Fibroblast of lung (primary cell): ENCODE measurements at regions not wholly inside any gene's neighbourhood (a gene's known extent, or its start where the extent isn't known, plus 50 kb on each side); places are given as distances from the start of the nearest gene placed in this dataset.
A peak's percentile ranks its signal among the peaks of the same experiment; 100 is the strongest.

ENCODE experiments used
- DNase-seq, 2 donors: peaks; one replicate each; pipeline versions ENCODE4 v3.0.0 to v3.0.0-alpha.2; 2010; ENCODE audit warnings: low read depth in 2 of 2
- H2AFZ ChIP-seq: 2 replicates; pipeline ENCODE4 v1.5.1; 2012; ENCODE audit warnings: low read length, control low read depth, inconsistent platforms
- H3K27ac ChIP-seq: 2 replicates; pipeline ENCODE4 v1.5.1; 2011; ENCODE audit warnings: low read length, control low read depth; ENCODE audit not compliant: insufficient read depth
- H3K27me3 ChIP-seq: 2 replicates; pipeline ENCODE4 v1.5.1; 2011; ENCODE audit warnings: mild to moderate bottlenecking, low read length; ENCODE audit not compliant: control insufficient read depth, insufficient read depth
- H3K36me3 ChIP-seq: 2 replicates; pipeline ENCODE4 v1.5.1; 2011; ENCODE audit warnings: low read length; ENCODE audit not compliant: control insufficient read depth, insufficient read depth
- H3K4me1 ChIP-seq: 2 replicates; pipeline ENCODE4 v1.5.1; 2011; ENCODE audit warnings: low read length; ENCODE audit not compliant: control insufficient read depth, insufficient read depth; ENCODE audit errors: extremely low read depth
- H3K4me2 ChIP-seq: 2 replicates; pipeline ENCODE4 v1.5.1; 2011; ENCODE audit warnings: low read length, control low read depth; ENCODE audit not compliant: insufficient read depth; ENCODE audit errors: extremely low read depth
- H3K4me3 ChIP-seq, 4 experiments: fragments of 200-600 bp in 1 of 4; sonication (generic) in 1 of 4; replicated peaks in 1 of 4; 2 replicates each; pipeline ENCODE4 v1.5.1; 2011 to 2016; ENCODE audit warnings: low read length in 4 of 4, low read depth in 3 of 4, mild to moderate bottlenecking in 3 of 4, control low read depth in 2 of 4, inconsistent platforms in 1 of 4, mixed read lengths in 1 of 4; ENCODE audit not compliant: insufficient read depth in 1 of 4; ENCODE audit errors: control extremely low read depth in 1 of 4
- H3K79me2 ChIP-seq: 2 replicates; pipeline ENCODE4 v1.5.1; 2012; ENCODE audit warnings: mild to moderate bottlenecking, low read length, inconsistent platforms; ENCODE audit not compliant: control insufficient read depth, insufficient read depth
- H3K9ac ChIP-seq: 2 replicates; pipeline ENCODE4 v1.5.1; 2011; ENCODE audit warnings: mild to moderate bottlenecking, low read length, control low read depth; ENCODE audit not compliant: insufficient read depth
- H3K9me3 ChIP-seq: 2 replicates; pipeline ENCODE4 v1.5.1; 2012; ENCODE audit warnings: low read depth, low read length; ENCODE audit not compliant: control insufficient read depth, insufficient read depth
- H4K20me1 ChIP-seq: 2 replicates; pipeline ENCODE4 v1.5.1; 2011; ENCODE audit warnings: low read length; ENCODE audit not compliant: control insufficient read depth, insufficient read depth; ENCODE audit errors: extremely low read depth
- CTCF ChIP-seq, 2 donors: IDR thresholded peaks in 1 of 2; conservative IDR thresholded peaks in 1 of 2; 1 replicate in 1 of 2; 2 replicates in 1 of 2; pipeline ENCODE4 v1.5.1; 2011 to 2012; ENCODE audit warnings: low read length in 2 of 2, control low read depth in 1 of 2, inconsistent platforms in 1 of 2, low read depth in 1 of 2, mild to moderate bottlenecking in 1 of 2
- EZH2 ChIP-seq: IDR thresholded peaks from 2 replicates; pipeline ENCODE4 v1.5.1; 2012; ENCODE audit warnings: low read length, control low read depth, mild to moderate bottlenecking; ENCODE audit errors: missing control alignments

- no peaks in the 10 kb centered on the region for H4K20me1 ChIP-seq
- H2AFZ ChIP-seq: no peak overlapping the region
- H3K27me3 ChIP-seq: no peaks in the 10 kb centered on the region
- H3K4me2 ChIP-seq: no peak overlapping the region
- H3K27ac ChIP-seq: no peak overlapping the region
- H3K9ac ChIP-seq: no peak overlapping the region
- TF ChIP-seq CTCF (conservative IDR thresholded peaks at IDR 0.05 in 1 of 2, IDR thresholded peaks at IDR 0.05 in 1 of 2; ENCODE audit: low read depth in 1 of 2, low read length in 2 of 2) (no peak), EZH2 (no peak)
- H3K36me3 ChIP-seq: no peaks in the 10 kb centered on the region
- H3K4me3 ChIP-seq: no peak overlapping the region
- H3K4me1 ChIP-seq: no peaks in the 10 kb centered on the region
- DNase-seq: no peak
- no peaks in the 10 kb centered on the region for H3K9me3 ChIP-seq
- H3K79me2 ChIP-seq: no peaks in the 10 kb centered on the region
Measured at GRCh38 chrX:69388526-69388925, 115.6 kb upstream of the NALF2 start.

- H3K4me3 ChIP-seq: no peak overlapping the region
- peak; percentile 3 to 23 for DNase-seq
- no peaks in the 10 kb centered on the region for H3K27me3 ChIP-seq
- no peaks in the 10 kb centered on the region for H3K79me2 ChIP-seq
- H3K36me3 ChIP-seq: no peaks in the 10 kb centered on the region
- no peaks in the 10 kb centered on the region for H3K4me1 ChIP-seq
- H3K27ac ChIP-seq: no peak overlapping the region
- no peak overlapping the region for H2AFZ ChIP-seq
- no peak overlapping the region for H3K4me2 ChIP-seq
- TF ChIP-seq EZH2 (no peak), CTCF (conservative IDR thresholded peaks at IDR 0.05 in 1 of 2, IDR thresholded peaks at IDR 0.05 in 1 of 2; ENCODE audit: low read depth in 1 of 2, low read length in 2 of 2) (peak; percentile 61 to 63)
- H3K9ac ChIP-seq: no peak overlapping the region
- no peaks in the 10 kb centered on the region for H3K9me3 ChIP-seq
- H4K20me1 ChIP-seq: no peaks in the 10 kb centered on the region
Measured at GRCh38 chrX:69387567-69388487, 116.3 kb upstream of the NALF2 start.

GRCh38 chrX:69386681-69387080 lies 117.4 kb upstream of the NALF2 start:
- H3K4me1 ChIP-seq: no peaks in the 10 kb centered on the region
- H3K79me2 ChIP-seq: no peaks in the 10 kb centered on the region
- no peak overlapping the region for H2AFZ ChIP-seq
- H3K27ac ChIP-seq: no peak overlapping the region
- H3K27me3 ChIP-seq: no peaks in the 10 kb centered on the region
- DNase-seq: no peak
- H3K9ac ChIP-seq: no peak overlapping the region
- H3K9me3 ChIP-seq: no peaks in the 10 kb centered on the region
- H3K4me3 ChIP-seq: no peak overlapping the region
- no peaks in the 10 kb centered on the region for H3K36me3 ChIP-seq
- TF ChIP-seq CTCF (conservative IDR thresholded peaks at IDR 0.05 in 1 of 2, IDR thresholded peaks at IDR 0.05 in 1 of 2; ENCODE audit: low read depth in 1 of 2, low read length in 2 of 2): no peak
- TF ChIP-seq EZH2: no peak
- no peak overlapping the region for H3K4me2 ChIP-seq
- H4K20me1 ChIP-seq: no peaks in the 10 kb centered on the region
